Peyer's patch (tissue), 4 donors: ENCODE measurements at regions not wholly inside any gene's neighbourhood (a gene's known extent, or its start where the extent isn't known, plus 50 kb on each side); places are given as distances from the start of the nearest gene placed in this dataset.

ENCODE experiments used
- CTCF ChIP-seq, 6 experiments: fragments of 450-650 bp in 4 of 6; fragments of 200-600 bp in 2 of 6; sonication (generic) in 1 of 6; IDR thresholded peaks; one replicate each; pipeline ENCODE4 v1.5.1; 2017 to 2019; ENCODE audit warnings: antibody characterized with exemption in 6 of 6, mild to moderate bottlenecking in 3 of 6, moderate library complexity in 1 of 6
- POLR2A ChIP-seq, 2 donors: fragments of 450-650 bp; IDR thresholded peaks; one replicate each; pipeline ENCODE4 v1.5.1; 2017; ENCODE audit warnings: antibody characterized with exemption in 2 of 2, mild to moderate bottlenecking in 2 of 2, moderate library complexity in 2 of 2

- no peak for TF ChIP-seq CTCF (IDR thresholded peaks at IDR 0.05)
- TF ChIP-seq POLR2A (IDR thresholded peaks at IDR 0.05): no peak
These were observed 951.3 kb downstream of the EPHA7 start for GRCh38 chr6:92468066-92468465.
